ENCODE measurements at regions not wholly inside any gene's neighbourhood (a gene's known extent, or its start where the extent isn't known, plus 50 kb on each side); places are given as distances from the start of the nearest gene placed in this dataset.

- H3K27ac ChIP-seq, result no peak overlapping the region
- TF ChIP-seq ZFX (IDR thresholded peaks at IDR 0.05), result no peak
- no peak for TF ChIP-seq CTCF (conservative IDR thresholded peaks at IDR 0.05)
Observed at GRCh38 chr2:228625481-228625880, 444.0 kb upstream of the SPHKAP start.

GRCh38 chr2:228624733-228625132 is 443.2 kb upstream of the SPHKAP start:
- TF ChIP-seq ZFX (IDR thresholded peaks at IDR 0.05) (no peak), CTCF (conservative IDR thresholded peaks at IDR 0.05) (no peak)

GRCh38 chr2:228615496-228615895 is 434.0 kb upstream of the SPHKAP start:
- H3K27ac ChIP-seq, result no peak overlapping the region
- TF ChIP-seq ZFX (IDR thresholded peaks at IDR 0.05), result no peak
- no peak for TF ChIP-seq CTCF (conservative IDR thresholded peaks at IDR 0.05)

More at GRCh38 chr2:228624733-228625132, 443.2 kb upstream of the SPHKAP start:
- no peak overlapping the region for H3K27ac ChIP-seq

GRCh38 chr2:228614741-228615140 is 433.3 kb upstream of the SPHKAP start:
- TF ChIP-seq CTCF (conservative IDR thresholded peaks at IDR 0.05), result no peak
- no peak for TF ChIP-seq ZFX (IDR thresholded peaks at IDR 0.05)
- H3K27ac ChIP-seq, result no peak overlapping the region

- TF ChIP-seq CTCF (conservative IDR thresholded peaks at IDR 0.05) (no peak), ZFX (IDR thresholded peaks at IDR 0.05) (no peak)
- no peak overlapping the region for H3K27ac ChIP-seq
Observed at GRCh38 chr2:228613133-228613850, 431.8 kb upstream of the SPHKAP start.

GRCh38 chr2:228611171-228611570 is 429.7 kb upstream of the SPHKAP start:
- TF ChIP-seq CTCF (conservative IDR thresholded peaks at IDR 0.05), result no peak
- no peak for TF ChIP-seq ZFX (IDR thresholded peaks at IDR 0.05)
- H3K27ac ChIP-seq, result no peak overlapping the region

GRCh38 chr2:228602288-228602687 is 420.8 kb upstream of the SPHKAP start:
- H3K27ac ChIP-seq, result no peak overlapping the region
- no peak for TF ChIP-seq CTCF (conservative IDR thresholded peaks at IDR 0.05)
- no peak for TF ChIP-seq ZFX (IDR thresholded peaks at IDR 0.05)

All from C4-2B (cell line).